ENCODE measurements at regions not wholly inside any gene's neighbourhood (a gene's known extent, or its start where the extent isn't known, plus 50 kb on each side); places are given as distances from the start of the nearest gene placed in this dataset.
"Not testable (repeated sequence)": the region's sequence is repeated elsewhere in the genome, so short reads cannot be mapped to it uniquely, and the experiment has no call there.

DNA sequence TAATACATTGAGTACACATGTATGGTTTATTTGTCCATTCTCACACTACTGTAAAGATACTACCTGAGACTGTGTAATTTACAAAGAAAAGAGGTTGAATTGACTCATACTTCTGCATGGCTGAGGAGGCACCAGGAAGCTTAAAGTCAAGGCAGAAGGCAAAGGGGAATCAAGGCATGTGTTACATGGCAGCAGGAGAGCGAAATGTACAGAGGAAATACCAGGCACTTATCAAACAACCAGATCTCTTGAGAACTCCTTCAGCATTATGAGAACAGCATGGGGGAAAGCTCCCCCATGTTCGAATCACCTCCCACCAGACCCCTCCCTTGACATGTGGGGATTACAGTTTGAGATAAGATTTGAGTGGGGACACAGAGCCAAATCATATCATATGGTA is 666.3 kb downstream of the ZBBX start:
- intact Hi-C loops (cut with micrococcal nuclease) = no loop called here
- TF ChIP-seq, protein P1, sequence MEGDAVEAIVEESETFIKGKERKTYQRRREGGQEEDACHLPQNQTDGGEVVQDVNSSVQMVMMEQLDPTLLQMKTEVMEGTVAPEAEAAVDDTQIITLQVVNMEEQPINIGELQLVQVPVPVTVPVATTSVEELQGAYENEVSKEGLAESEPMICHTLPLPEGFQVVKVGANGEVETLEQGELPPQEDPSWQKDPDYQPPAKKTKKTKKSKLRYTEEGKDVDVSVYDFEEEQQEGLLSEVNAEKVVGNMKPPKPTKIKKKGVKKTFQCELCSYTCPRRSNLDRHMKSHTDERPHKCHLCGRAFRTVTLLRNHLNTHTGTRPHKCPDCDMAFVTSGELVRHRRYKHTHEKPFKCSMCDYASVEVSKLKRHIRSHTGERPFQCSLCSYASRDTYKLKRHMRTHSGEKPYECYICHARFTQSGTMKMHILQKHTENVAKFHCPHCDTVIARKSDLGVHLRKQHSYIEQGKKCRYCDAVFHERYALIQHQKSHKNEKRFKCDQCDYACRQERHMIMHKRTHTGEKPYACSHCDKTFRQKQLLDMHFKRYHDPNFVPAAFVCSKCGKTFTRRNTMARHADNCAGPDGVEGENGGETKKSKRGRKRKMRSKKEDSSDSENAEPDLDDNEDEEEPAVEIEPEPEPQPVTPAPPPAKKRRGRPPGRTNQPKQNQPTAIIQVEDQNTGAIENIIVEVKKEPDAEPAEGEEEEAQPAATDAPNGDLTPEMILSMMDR (IDR thresholded peaks at IDR 0.05; ENCODE audit: borderline replicate concordance) = no peak
- Histone ChIP-seq H3K4me1 (no peaks in the 10 kb centered on the region), H3K27me3 (ENCODE audit: low read depth) (no peaks in the 10 kb centered on the region), H3K4me3 (no peak overlapping the region), H3K36me3 (no peaks in the 10 kb centered on the region), H3K27ac (replicated peaks) (no peak overlapping the region), H3K9me3 (replicated peaks) (peaks cover 6% of the 10 kb centered on the region)
- no peak for DNase-seq

DNA sequence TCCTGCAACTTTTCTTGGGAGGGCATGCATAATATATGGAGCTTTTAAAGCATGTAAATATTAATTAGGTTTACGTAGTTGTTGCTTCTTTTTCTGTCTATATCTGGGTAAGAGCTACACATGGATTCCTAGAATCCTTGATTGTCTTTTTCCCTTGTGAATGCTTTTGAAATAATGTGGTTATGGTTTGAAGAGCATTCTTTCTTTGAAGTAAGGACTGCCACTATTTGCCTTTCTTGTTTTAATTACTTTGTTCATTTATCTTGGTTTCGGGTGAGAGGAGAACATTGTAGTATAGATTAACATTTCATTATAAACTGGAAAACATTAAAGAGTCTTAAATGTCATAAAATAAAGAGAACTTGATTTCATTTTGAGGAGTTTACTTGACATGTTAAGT is 674.0 kb downstream of the ZBBX start:
- TF ChIP-seq, protein P1 (IDR thresholded peaks at IDR 0.05; ENCODE audit: borderline replicate concordance) = no peak
- Histone ChIP-seq H3K27me3 (ENCODE audit: low read depth) (no peaks in the 10 kb centered on the region), H3K4me3 (no peak overlapping the region), H3K36me3 (no peaks in the 10 kb centered on the region), H3K4me1 (no peaks in the 10 kb centered on the region), H3K27ac (replicated peaks) (no peak overlapping the region), H3K9me3 (replicated peaks) (peaks cover 7% of the 10 kb centered on the region)
- intact Hi-C loops (cut with micrococcal nuclease) = no loop called here
- no peak for DNase-seq

DNA sequence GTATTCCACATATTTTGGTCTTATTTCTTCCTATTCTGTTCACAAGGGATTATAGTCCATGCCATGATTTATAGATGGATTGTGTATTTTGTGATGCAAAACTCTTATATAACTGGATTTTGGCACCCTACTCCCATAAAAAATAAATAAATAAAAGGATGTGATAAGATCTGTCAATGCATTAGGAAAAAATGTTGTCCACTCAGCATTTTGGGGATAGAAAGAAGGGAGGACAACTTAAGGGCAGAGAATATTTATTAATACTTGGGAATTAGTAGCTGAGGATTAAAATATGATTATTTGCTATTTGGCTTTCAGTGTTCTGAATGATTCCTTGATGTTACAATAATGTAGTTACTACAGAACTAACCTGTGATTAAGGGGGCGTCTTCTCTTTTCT is 682.6 kb downstream of the ZBBX start:
- H3K9me3 ChIP-seq (replicated peaks) = peaks cover 12% of the 10 kb centered on the region

DNA sequence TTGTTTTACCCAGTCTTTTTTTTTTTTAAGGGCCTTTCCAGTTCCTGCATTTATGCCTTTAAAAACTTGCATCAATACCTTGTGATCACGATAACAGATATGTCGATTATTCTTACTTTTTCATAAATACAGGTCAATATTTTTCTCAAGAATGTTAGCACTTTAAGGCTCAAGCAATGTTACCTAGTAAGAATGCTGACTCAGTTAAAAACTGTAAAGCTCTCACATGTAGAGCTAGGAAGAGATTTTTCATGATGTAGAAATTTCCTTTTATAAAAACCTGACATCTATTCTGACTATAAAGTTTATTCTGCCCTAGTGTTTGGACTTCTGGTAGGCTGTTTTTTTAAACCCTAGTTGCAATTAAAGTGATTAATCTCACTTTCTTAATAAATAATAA is 684.0 kb downstream of the ZBBX start:
- TF ChIP-seq, protein P1 (IDR thresholded peaks at IDR 0.05; ENCODE audit: borderline replicate concordance) = no peak
- Histone ChIP-seq H3K27me3 (ENCODE audit: low read depth) (no peaks in the 10 kb centered on the region), H3K9me3 (replicated peaks) (peaks cover 6% of the 10 kb centered on the region), H3K4me3 (no peak overlapping the region), H3K27ac (replicated peaks) (no peak overlapping the region), H3K4me1 (no peaks in the 10 kb centered on the region), H3K36me3 (no peaks in the 10 kb centered on the region)
- DNase-seq = no peak
- intact Hi-C loops (cut with micrococcal nuclease) = no loop called here

More for the DNA sequence above, 682.6 kb downstream of the ZBBX start:
- H3K27me3 ChIP-seq (ENCODE audit: low read depth) = no peaks in the 10 kb centered on the region
- H3K4me1 ChIP-seq = no peaks in the 10 kb centered on the region
- DNase-seq = no peak
- TF ChIP-seq, protein P1 (IDR thresholded peaks at IDR 0.05; ENCODE audit: borderline replicate concordance) = no peak
- H3K36me3 ChIP-seq = no peaks in the 10 kb centered on the region
- intact Hi-C loops (cut with micrococcal nuclease) = no loop called here
- no peak overlapping the region for H3K27ac ChIP-seq (replicated peaks)
- no peak overlapping the region for H3K4me3 ChIP-seq

DNA sequence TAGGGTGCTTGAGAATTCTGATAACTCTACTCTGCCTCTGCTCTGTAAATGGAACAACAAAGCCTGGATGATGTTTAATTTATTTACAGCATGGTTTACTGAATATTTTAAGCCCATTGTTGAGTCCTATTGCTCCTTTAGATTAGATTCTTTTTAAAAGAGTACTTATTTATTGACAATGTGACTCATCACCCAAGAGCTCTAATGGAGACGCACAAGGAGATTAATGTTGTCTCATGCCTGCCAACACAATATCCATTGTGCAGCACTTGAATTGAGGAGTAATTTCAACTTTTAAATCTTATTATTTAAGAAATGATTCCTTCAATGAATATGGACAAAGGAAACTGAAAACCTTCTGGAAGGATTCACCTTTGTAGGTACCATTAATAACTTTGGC is 691.4 kb downstream of the ZBBX start:
- H3K27me3 ChIP-seq (ENCODE audit: low read depth) = no peaks in the 10 kb centered on the region
- TF ChIP-seq, protein P1 (IDR thresholded peaks at IDR 0.05; ENCODE audit: borderline replicate concordance) = no peak
- H3K4me3 ChIP-seq = no peak overlapping the region

DNA sequence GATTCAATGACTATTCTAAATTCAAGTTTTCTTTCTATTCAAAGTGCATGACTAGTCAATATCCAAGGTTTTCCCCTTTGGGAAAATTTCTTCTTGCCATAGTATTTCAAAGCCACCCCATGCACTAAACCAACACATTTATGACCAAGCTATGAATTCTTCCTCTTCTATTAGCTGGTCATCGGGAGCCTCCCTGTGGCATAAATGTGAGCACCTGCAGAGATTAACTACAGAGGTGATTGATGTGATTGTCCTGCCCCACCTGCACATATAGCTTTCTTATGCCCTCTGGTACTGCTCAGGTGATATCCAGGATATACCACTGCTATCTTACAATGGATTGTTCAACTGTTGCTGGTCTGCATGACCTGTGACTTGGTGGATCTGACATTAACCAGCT is 694.9 kb downstream of the ZBBX start:
- intact Hi-C loops (cut with micrococcal nuclease) = no loop called here
- H3K36me3 ChIP-seq = no peaks in the 10 kb centered on the region
- no peaks in the 10 kb centered on the region for H3K4me1 ChIP-seq
- H3K27ac ChIP-seq (replicated peaks) = no peak overlapping the region
- H3K9me3 ChIP-seq (replicated peaks) = peaks cover 5% of the 10 kb centered on the region
- DNase-seq = no peak
- H3K4me3 ChIP-seq = no peak overlapping the region
- H3K27me3 ChIP-seq (ENCODE audit: low read depth) = no peaks in the 10 kb centered on the region
- TF ChIP-seq, protein P1 (IDR thresholded peaks at IDR 0.05; ENCODE audit: borderline replicate concordance) = no peak

More for the DNA sequence above, 691.4 kb downstream of the ZBBX start:
- H3K27ac ChIP-seq (replicated peaks) = no peak overlapping the region
- no peaks in the 10 kb centered on the region for H3K36me3 ChIP-seq
- DNase-seq = no peak
- no peaks in the 10 kb centered on the region for H3K9me3 ChIP-seq (replicated peaks)
- no peaks in the 10 kb centered on the region for H3K4me1 ChIP-seq
- intact Hi-C loops (cut with micrococcal nuclease) = no loop called here

DNA sequence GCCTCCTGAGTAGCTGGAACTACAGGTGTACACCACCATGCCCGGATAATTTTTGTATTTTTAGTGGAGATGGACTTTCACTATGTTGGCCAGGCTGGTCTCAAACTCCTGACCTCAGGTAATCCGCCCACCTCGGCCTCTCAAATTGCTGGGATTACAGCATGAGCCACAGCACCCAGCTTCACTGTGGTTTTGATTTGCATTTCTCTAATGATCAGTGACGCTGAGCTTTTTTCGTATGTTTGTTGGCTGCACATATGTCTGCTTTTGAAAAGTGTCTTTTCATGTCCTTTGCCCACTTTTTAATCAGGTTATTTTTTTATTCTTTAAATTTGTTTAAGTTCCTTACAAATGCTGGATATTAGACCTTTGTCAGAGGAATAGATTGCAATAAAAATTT is 696.0 kb downstream of the ZBBX start:
- H3K4me3 ChIP-seq; H3K9me3 ChIP-seq (replicated peaks); H3K27me3 ChIP-seq (ENCODE audit: low read depth); H3K36me3 ChIP-seq; H3K4me1 ChIP-seq; H3K27ac ChIP-seq (replicated peaks); DNase-seq; intact Hi-C loops (cut with micrococcal nuclease): not testable (repeated sequence)

All from left ventricle myocardium inferior (tissue), 1 donor.